ENCODE measurements at regions not wholly inside any gene's neighbourhood (a gene's known extent, or its start where the extent isn't known, plus 50 kb on each side); places are given as distances from the start of the nearest gene placed in this dataset.
"Not testable (repeated sequence)": the region's sequence is repeated elsewhere in the genome, so short reads cannot be mapped to it uniquely, and the experiment has no call there.

DNA sequence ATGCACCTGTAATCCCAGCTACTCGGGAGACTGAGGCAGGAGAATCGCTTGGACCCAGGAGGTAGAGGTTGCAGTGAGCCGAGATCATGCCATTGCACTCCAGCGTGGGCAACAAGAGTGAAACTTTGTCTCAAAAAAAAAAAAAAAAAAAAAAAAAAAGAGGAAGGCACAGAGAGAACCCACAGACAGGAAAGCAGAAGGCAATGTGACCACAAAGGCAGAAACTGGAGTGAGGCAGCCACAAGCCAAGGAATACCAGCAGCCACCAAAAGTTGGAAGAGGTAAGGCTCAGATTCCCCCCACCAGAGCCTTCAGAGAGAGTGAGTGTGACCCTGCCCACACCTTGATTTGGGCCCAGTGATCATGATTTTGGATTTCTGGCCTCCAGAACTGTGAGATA, 54.7 kb upstream of the E2F3 start:
- not testable (repeated sequence) for DNase-seq

DNA sequence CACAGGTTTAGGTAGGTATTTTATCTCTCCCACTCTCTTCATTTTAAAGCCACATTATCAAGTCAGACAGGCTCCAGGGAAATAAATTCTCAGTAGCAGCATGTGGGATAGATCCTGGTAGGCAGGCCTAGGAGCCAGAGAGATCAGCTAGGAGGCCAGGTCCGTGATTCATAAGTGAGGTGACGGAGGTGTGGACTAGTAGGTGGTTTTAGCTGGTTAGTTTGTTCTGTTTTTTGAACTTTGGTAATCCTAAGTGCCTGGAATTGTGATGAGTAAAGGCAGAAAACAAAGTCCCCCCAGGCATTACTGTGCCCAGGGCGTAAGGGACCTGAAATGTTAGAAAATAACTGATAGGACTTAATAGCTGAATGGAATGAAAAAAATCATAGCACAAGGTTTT, 53.6 kb upstream of the E2F3 start:
- DNase-seq = no peak

DNA sequence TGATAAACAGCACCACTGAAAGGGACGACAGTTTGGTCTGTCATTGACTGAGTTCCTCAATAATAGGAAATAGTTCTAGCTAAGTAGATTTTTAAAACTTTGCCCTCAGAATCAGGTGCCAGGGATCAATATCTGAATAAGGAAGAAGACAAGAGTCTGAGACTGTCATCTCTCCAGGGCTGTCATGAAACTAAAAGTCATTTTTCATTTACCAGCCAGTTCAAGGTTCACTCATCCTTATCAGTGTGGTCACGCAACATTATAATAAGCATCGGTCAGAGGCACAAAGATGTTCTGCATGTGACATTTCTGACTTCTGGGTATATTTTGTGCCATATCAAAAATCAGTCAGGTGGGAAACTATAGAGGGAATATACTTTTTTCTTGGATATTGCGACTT, 52.5 kb upstream of the E2F3 start:
- DNase-seq = no peak

DNA sequence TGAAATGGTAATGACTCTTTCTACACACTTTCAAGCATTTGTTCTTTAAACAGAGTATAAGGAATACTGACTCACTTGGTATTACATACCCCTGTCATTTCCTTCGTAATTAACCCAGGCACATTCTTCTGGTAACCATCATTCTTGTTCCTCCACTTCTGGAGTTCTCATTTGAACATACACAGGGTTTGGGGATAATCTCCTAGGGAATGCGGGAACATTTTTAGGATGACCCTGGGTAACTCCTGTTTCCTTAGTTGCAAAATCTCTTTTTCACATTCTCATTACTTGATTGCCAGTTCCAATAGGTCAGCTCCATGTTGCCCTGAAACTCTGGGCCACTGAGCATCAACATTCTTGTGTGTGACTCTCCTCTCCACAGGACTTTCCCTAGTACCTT, 51.5 kb upstream of the E2F3 start:
- DNase-seq = no peak

DNA sequence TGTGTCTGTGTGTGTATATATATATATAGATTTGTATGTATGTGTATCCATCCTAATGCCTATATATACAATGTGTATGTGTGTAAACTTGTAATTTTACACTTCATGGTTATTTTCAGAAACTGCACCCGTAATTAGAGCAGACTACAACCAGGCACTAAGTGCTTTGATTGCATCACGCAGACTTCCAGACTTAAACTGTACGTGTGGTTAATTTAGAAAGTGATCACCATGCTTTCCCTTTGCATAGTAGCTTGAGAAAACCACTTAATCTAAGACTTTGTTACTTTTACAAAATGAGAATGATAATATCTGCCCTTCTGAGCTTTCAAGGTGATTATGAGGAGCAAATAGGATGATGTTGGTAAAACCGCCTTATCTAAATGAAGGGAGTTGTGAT, 50.1 kb upstream of the E2F3 start:
- DNase-seq = no peak

Measured in stimulated activated CD4-positive, alpha-beta T cell treated with anti-CD3 and anti-CD28 coated beads, Interleukin-2, amount 100 ng/mL, for 48 hours (primary cell).